GM12891 (cell line): ENCODE measurements at regions not wholly inside any gene's neighbourhood (a gene's known extent, or its start where the extent isn't known, plus 50 kb on each side); places are given as distances from the start of the nearest gene placed in this dataset.

Experiments
- PAX5 ChIP-seq: IDR thresholded peaks from 2 replicates; pipeline ENCODE4 v1.6.1; 2011; ENCODE audit warnings: low read length, moderate library complexity, mild to moderate bottlenecking; ENCODE audit not compliant: insufficient read depth, severe bottlenecking
- POLR2A ChIP-seq: IDR thresholded peaks from 2 replicates; pipeline ENCODE4 v1.6.1; 2011; ENCODE audit warnings: low read depth, low read length, control low read depth
- POLR2AphosphoS5 ChIP-seq: IDR thresholded peaks from 2 replicates; pipeline ENCODE4 v1.6.1; 2011; ENCODE audit warnings: low read depth, low read length, control low read depth
- POU2F2 ChIP-seq: IDR thresholded peaks from 2 replicates; pipeline ENCODE4 v1.6.1; 2011; ENCODE audit warnings: low read depth, mild to moderate bottlenecking, control low read depth, low read length, moderate library complexity
- SPI1 ChIP-seq: IDR thresholded peaks from 2 replicates; pipeline ENCODE4 v1.6.1; 2011; ENCODE audit warnings: low read depth, low read length, control low read depth
- TAF1 ChIP-seq: IDR thresholded peaks from 2 replicates; pipeline ENCODE4 v1.6.1; 2011; ENCODE audit warnings: low read depth, low read length, control low read depth

- no peak for TF ChIP-seq TAF1
- TF ChIP-seq POLR2A = no peak
- TF ChIP-seq POLR2AphosphoS5 = no peak
- TF ChIP-seq POU2F2 = no peak
- TF ChIP-seq SPI1 = no peak
- no peak for TF ChIP-seq PAX5
Measured at GRCh38 chr2:238574490-238575271, 148.0 kb downstream of the ASB1 start.
